ENCODE measurements at regions not wholly inside any gene's neighbourhood (a gene's known extent, or its start where the extent isn't known, plus 50 kb on each side); places are given as distances from the start of the nearest gene placed in this dataset.

DNA sequence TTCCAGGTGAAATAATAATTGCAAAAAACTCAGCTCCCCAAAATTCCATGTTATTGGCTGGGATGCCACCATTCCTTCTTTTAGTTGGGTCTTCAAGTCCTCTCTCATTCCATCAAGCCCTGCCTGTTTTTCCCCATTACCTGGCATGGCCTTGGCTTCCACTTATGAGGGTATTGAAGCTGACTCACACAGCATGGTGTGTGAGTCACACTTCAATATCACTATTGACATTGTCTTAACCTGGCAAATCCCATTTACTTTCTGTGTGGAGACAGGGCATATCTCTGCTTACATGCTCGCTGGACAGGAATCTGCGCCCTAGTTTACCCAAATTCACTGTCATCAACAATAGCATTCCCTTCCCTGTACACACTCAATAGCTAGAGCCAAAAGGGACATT lies 1806.8 kb downstream of the BRINP3 start:
- H3K27me3 ChIP-seq (ENCODE audit: control insufficient read depth in 3 of 3, insufficient read depth in 3 of 3, low read length in 3 of 3), result no peaks in the 10 kb centered on the region
- no peaks in the 10 kb centered on the region for H3K9me3 ChIP-seq (ENCODE audit: control insufficient read depth in 3 of 3, low read length in 3 of 3)
- H3K9ac ChIP-seq (ENCODE audit: low read depth in 1 of 3, low read length in 3 of 3), result no peak overlapping the region
- H3K4me3 ChIP-seq (ENCODE audit: low read length in 3 of 3), result no peak overlapping the region
- H3K4me1 ChIP-seq (ENCODE audit: control insufficient read depth in 3 of 3, insufficient read depth in 3 of 3, low read length in 3 of 3), result no peaks in the 10 kb centered on the region
- H3K27ac ChIP-seq (ENCODE audit: low read depth, low read length), result no peak overlapping the region
- no peaks in the 10 kb centered on the region for H3K36me3 ChIP-seq (ENCODE audit: control insufficient read depth in 3 of 3, insufficient read depth in 3 of 3, low read length in 3 of 3)

GRCh38 chr1:188672153-188672552 lies 1805.5 kb downstream of the BRINP3 start:
- Histone ChIP-seq H3K9ac (ENCODE audit: low read depth in 1 of 3, low read length in 3 of 3) (no peak overlapping the region), H3K9me3 (ENCODE audit: control insufficient read depth in 3 of 3, low read length in 3 of 3) (no peaks in the 10 kb centered on the region), H3K4me1 (ENCODE audit: control insufficient read depth in 3 of 3, insufficient read depth in 3 of 3, low read length in 3 of 3) (no peaks in the 10 kb centered on the region), H3K4me3 (ENCODE audit: low read length in 3 of 3) (no peak overlapping the region), H3K36me3 (ENCODE audit: control insufficient read depth in 3 of 3, insufficient read depth in 3 of 3, low read length in 3 of 3) (no peaks in the 10 kb centered on the region), H3K27ac (ENCODE audit: low read depth, low read length) (no peak overlapping the region), H3K27me3 (ENCODE audit: control insufficient read depth in 3 of 3, insufficient read depth in 3 of 3, low read length in 3 of 3) (no peaks in the 10 kb centered on the region)

DNA sequence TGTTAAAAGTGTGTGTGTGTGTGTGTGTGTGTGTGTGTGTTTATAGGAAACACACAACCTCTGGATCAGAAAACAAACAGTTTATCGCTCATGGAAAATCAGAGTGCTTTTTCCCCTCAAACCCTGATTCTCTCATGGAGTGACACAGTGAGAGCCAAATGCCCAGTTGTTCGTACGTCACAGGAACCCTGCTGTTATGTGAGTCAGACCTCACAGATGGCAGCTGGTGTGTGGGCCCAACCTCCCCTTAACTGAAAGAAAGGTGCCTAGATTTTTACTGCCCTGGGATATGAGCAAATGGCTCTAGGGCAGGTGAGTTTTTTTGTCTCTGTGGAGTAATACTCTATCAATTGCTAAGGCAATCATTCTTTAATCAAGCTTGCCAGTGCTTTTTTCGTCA lies 1788.1 kb downstream of the BRINP3 start:
- no peak overlapping the region for H3K4me3 ChIP-seq (ENCODE audit: low read length in 3 of 3)
- H3K9me3 ChIP-seq (ENCODE audit: control insufficient read depth in 3 of 3, low read length in 3 of 3), result no peaks in the 10 kb centered on the region
- H3K27me3 ChIP-seq (ENCODE audit: control insufficient read depth in 3 of 3, insufficient read depth in 3 of 3, low read length in 3 of 3), result no peaks in the 10 kb centered on the region
- H3K36me3 ChIP-seq (ENCODE audit: control insufficient read depth in 3 of 3, insufficient read depth in 3 of 3, low read length in 3 of 3), result no peaks in the 10 kb centered on the region
- H3K9ac ChIP-seq (ENCODE audit: low read depth in 1 of 3, low read length in 3 of 3), result no peak overlapping the region
- no peaks in the 10 kb centered on the region for H3K4me1 ChIP-seq (ENCODE audit: control insufficient read depth in 3 of 3, insufficient read depth in 3 of 3, low read length in 3 of 3)
- no peak overlapping the region for H3K27ac ChIP-seq (ENCODE audit: low read depth, low read length)

DNA sequence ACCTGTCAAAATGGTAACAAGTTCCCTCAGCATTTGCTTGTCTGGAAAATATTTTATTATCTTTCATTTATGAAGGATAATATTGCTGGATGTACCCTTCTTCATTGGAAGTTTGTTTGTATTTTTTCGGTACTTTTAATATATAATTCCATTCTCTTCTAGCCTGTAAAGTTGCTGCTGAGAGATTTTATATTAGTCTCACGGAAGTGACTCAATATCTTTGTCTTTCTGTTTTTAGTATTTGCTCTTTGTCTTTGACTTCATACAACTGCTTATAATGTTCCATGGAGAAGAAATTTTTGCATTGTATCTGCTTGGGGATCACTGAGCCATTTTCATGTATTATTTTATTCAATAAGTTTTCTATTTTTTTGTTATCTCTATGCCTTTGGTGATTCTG lies 1777.5 kb downstream of the BRINP3 start:
- no peaks in the 10 kb centered on the region for H3K27me3 ChIP-seq (ENCODE audit: control insufficient read depth in 3 of 3, insufficient read depth in 3 of 3, low read length in 3 of 3)
- no peaks in the 10 kb centered on the region for H3K36me3 ChIP-seq (ENCODE audit: control insufficient read depth in 3 of 3, insufficient read depth in 3 of 3, low read length in 3 of 3)
- no peaks in the 10 kb centered on the region for H3K4me1 ChIP-seq (ENCODE audit: control insufficient read depth in 3 of 3, insufficient read depth in 3 of 3, low read length in 3 of 3)
- H3K4me3 ChIP-seq (ENCODE audit: low read length in 3 of 3), result no peak overlapping the region
- H3K9me3 ChIP-seq (ENCODE audit: control insufficient read depth in 3 of 3, low read length in 3 of 3), result no peaks in the 10 kb centered on the region
- no peak overlapping the region for H3K9ac ChIP-seq (ENCODE audit: low read depth in 1 of 3, low read length in 3 of 3)
- H3K27ac ChIP-seq (ENCODE audit: low read depth, low read length), result no peak overlapping the region

- Histone ChIP-seq H3K9ac (ENCODE audit: low read depth in 1 of 3, low read length in 3 of 3) (no peak overlapping the region), H3K27ac (ENCODE audit: low read depth, low read length) (no peak overlapping the region), H3K36me3 (ENCODE audit: control insufficient read depth in 3 of 3, insufficient read depth in 3 of 3, low read length in 3 of 3) (no peaks in the 10 kb centered on the region), H3K4me3 (ENCODE audit: low read length in 3 of 3) (no peak overlapping the region), H3K27me3 (ENCODE audit: control insufficient read depth in 3 of 3, insufficient read depth in 3 of 3, low read length in 3 of 3) (no peaks in the 10 kb centered on the region), H3K9me3 (ENCODE audit: control insufficient read depth in 3 of 3, low read length in 3 of 3) (no peaks in the 10 kb centered on the region), H3K4me1 (ENCODE audit: control insufficient read depth in 3 of 3, insufficient read depth in 3 of 3, low read length in 3 of 3) (no peaks in the 10 kb centered on the region)
Observed at GRCh38 chr1:188706742-188707141, 1770.9 kb downstream of the BRINP3 start.

- no peaks in the 10 kb centered on the region for H3K9me3 ChIP-seq (ENCODE audit: control insufficient read depth in 3 of 3, low read length in 3 of 3)
- H3K4me1 ChIP-seq (ENCODE audit: control insufficient read depth in 3 of 3, insufficient read depth in 3 of 3, low read length in 3 of 3), result no peaks in the 10 kb centered on the region
- no peaks in the 10 kb centered on the region for H3K27me3 ChIP-seq (ENCODE audit: control insufficient read depth in 3 of 3, insufficient read depth in 3 of 3, low read length in 3 of 3)
- no peak overlapping the region for H3K4me3 ChIP-seq (ENCODE audit: low read length in 3 of 3)
- H3K27ac ChIP-seq (ENCODE audit: low read depth, low read length), result no peak overlapping the region
- H3K36me3 ChIP-seq (ENCODE audit: control insufficient read depth in 3 of 3, insufficient read depth in 3 of 3, low read length in 3 of 3), result no peaks in the 10 kb centered on the region
- H3K9ac ChIP-seq (ENCODE audit: low read depth in 1 of 3, low read length in 3 of 3), result no peak overlapping the region
Observed at GRCh38 chr1:188708795-188709535, 1768.7 kb downstream of the BRINP3 start.

DNA sequence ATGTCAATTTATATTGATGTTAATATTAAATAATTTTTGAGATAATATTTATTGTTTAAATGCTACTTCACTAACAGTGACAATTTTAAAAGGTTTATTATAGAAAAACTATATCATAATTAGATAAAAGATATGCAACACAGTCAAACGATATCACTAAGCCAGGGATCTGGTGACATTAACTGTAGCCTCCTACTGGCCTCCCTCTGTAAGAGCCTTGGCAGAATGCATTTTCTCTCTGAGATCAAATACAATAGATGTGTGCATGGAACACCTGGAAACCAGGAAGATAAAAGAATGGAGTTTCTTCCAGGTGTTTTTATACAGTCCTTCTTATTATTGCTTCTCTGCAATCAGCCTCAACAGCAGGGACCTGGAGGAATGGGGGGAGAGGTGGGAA lies 1762.1 kb downstream of the BRINP3 start:
- H3K36me3 ChIP-seq (ENCODE audit: control insufficient read depth in 3 of 3, insufficient read depth in 3 of 3, low read length in 3 of 3), result no peaks in the 10 kb centered on the region
- H3K9me3 ChIP-seq (ENCODE audit: control insufficient read depth in 3 of 3, low read length in 3 of 3), result no peaks in the 10 kb centered on the region

DNA sequence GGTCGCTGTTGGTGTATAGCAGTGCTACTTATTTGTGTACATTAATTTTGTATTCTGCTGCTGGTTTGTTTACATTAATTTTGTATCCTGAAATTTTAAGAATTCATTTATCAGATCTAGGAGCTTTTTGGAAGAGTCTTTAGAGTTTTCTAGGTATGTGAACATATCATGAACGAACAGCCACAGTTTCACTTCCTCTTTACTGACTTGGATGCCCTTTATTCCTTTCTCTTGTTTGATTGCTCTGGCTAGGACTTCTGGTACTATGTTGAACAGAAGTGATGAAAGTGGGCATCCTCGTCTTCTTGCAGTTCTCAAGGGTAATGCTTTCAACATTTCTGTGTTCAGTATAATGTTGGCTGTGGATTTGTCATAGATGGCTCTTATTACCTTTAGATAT lies 1757.9 kb downstream of the BRINP3 start:
- Histone ChIP-seq H3K9ac (ENCODE audit: low read depth in 1 of 3, low read length in 3 of 3) (no peak overlapping the region), H3K4me3 (ENCODE audit: low read length in 3 of 3) (no peak overlapping the region), H3K27me3 (ENCODE audit: control insufficient read depth in 3 of 3, insufficient read depth in 3 of 3, low read length in 3 of 3) (no peaks in the 10 kb centered on the region), H3K36me3 (ENCODE audit: control insufficient read depth in 3 of 3, insufficient read depth in 3 of 3, low read length in 3 of 3) (no peaks in the 10 kb centered on the region), H3K27ac (ENCODE audit: low read depth, low read length) (no peak overlapping the region), H3K9me3 (ENCODE audit: control insufficient read depth in 3 of 3, low read length in 3 of 3) (no peaks in the 10 kb centered on the region), H3K4me1 (ENCODE audit: control insufficient read depth in 3 of 3, insufficient read depth in 3 of 3, low read length in 3 of 3) (no peaks in the 10 kb centered on the region)

More for the DNA sequence above, 1762.1 kb downstream of the BRINP3 start:
- Histone ChIP-seq H3K27ac (ENCODE audit: low read depth, low read length) (no peak overlapping the region), H3K9ac (ENCODE audit: low read depth in 1 of 3, low read length in 3 of 3) (no peak overlapping the region), H3K4me1 (ENCODE audit: control insufficient read depth in 3 of 3, insufficient read depth in 3 of 3, low read length in 3 of 3) (no peaks in the 10 kb centered on the region), H3K4me3 (ENCODE audit: low read length in 3 of 3) (no peak overlapping the region), H3K27me3 (ENCODE audit: control insufficient read depth in 3 of 3, insufficient read depth in 3 of 3, low read length in 3 of 3) (no peaks in the 10 kb centered on the region)

- H3K4me3 ChIP-seq (ENCODE audit: low read length in 3 of 3), result no peak overlapping the region
- no peaks in the 10 kb centered on the region for H3K27me3 ChIP-seq (ENCODE audit: control insufficient read depth in 3 of 3, insufficient read depth in 3 of 3, low read length in 3 of 3)
- no peak overlapping the region for H3K27ac ChIP-seq (ENCODE audit: low read depth, low read length)
- H3K9me3 ChIP-seq (ENCODE audit: control insufficient read depth in 3 of 3, low read length in 3 of 3), result no peaks in the 10 kb centered on the region
- H3K36me3 ChIP-seq (ENCODE audit: control insufficient read depth in 3 of 3, insufficient read depth in 3 of 3, low read length in 3 of 3), result no peaks in the 10 kb centered on the region
- no peaks in the 10 kb centered on the region for H3K4me1 ChIP-seq (ENCODE audit: control insufficient read depth in 3 of 3, insufficient read depth in 3 of 3, low read length in 3 of 3)
- no peak overlapping the region for H3K9ac ChIP-seq (ENCODE audit: low read depth in 1 of 3, low read length in 3 of 3)
Observed at GRCh38 chr1:188723332-188724020, 1754.2 kb downstream of the BRINP3 start.

- Histone ChIP-seq H3K9me3 (ENCODE audit: control insufficient read depth in 3 of 3, low read length in 3 of 3) (peaks cover 0 to 3% (median 0%) of the 10 kb centered on the region in 3 donors), H3K9ac (ENCODE audit: low read depth in 1 of 3, low read length in 3 of 3) (no peak overlapping the region), H3K36me3 (ENCODE audit: control insufficient read depth in 3 of 3, insufficient read depth in 3 of 3, low read length in 3 of 3) (no peaks in the 10 kb centered on the region), H3K27ac (ENCODE audit: low read depth, low read length) (no peak overlapping the region), H3K4me1 (ENCODE audit: control insufficient read depth in 3 of 3, insufficient read depth in 3 of 3, low read length in 3 of 3) (no peaks in the 10 kb centered on the region), H3K4me3 (ENCODE audit: low read length in 3 of 3) (no peak overlapping the region), H3K27me3 (ENCODE audit: control insufficient read depth in 3 of 3, insufficient read depth in 3 of 3, low read length in 3 of 3) (no peaks in the 10 kb centered on the region)
Observed at GRCh38 chr1:188729039-188729438, 1748.6 kb downstream of the BRINP3 start.

Data from skeletal muscle tissue (tissue), 3 donors.